OCI-LY7 (cell line): ENCODE measurements at regions not wholly inside any gene's neighbourhood (a gene's known extent, or its start where the extent isn't known, plus 50 kb on each side); places are given as distances from the start of the nearest gene placed in this dataset.

ENCODE experiments used
- BruUV-seq: library from RNA; stranded (reverse); fragments of 400-500 nt; replicated peaks from 2 replicates; lab custom pipeline; 2021; lab: Mats Ljungman, UMichigan
- CTCF ChIA-PET: fragments of 300-600 bp; sonication (Branson Sonifier 250); formaldehyde crosslinking; loops from one replicate; lab custom pipeline; 2022; ENCODE audit warnings: antibody characterized with exemption; ENCODE audit not compliant: unreplicated experiment; lab: Charles Lee
- POLR2A ChIA-PET: fragments of 300-600 bp; sonication (Branson Sonifier 250); formaldehyde crosslinking; loops from one replicate; lab custom pipeline; 2022; ENCODE audit warnings: antibody characterized with exemption; lab: Charles Lee
- DNase-seq: peaks from one replicate; pipeline ENCODE4 v3.0.0-alpha.2; 2015; ENCODE audit warnings: low spot score
- H2AFZ ChIP-seq: fragments of 200-600 bp; sonication (generic), shearing (Covaris generic); 2 replicates; pipeline ENCODE4 v1.6.1; 2014; ENCODE audit warnings: mild to moderate bottlenecking, antibody characterized with exemption, low read length, moderate library complexity
- H3K27ac ChIP-seq: fragments of 200-600 bp; sonication (generic); 2 replicates; pipeline ENCODE4 v1.5.1; 2014; ENCODE audit warnings: mixed run types, low read depth, mild to moderate bottlenecking, moderate library complexity, low read length, inconsistent platforms; ENCODE audit not compliant: poor library complexity, severe bottlenecking
- H3K36me3 ChIP-seq: fragments of 200-600 bp; sonication (generic); 2 replicates; pipeline ENCODE4 v1.6.1; 2014; ENCODE audit warnings: mild to moderate bottlenecking, antibody characterized with exemption, low read length, moderate library complexity, mixed read lengths; ENCODE audit not compliant: insufficient read depth
- H3K4me1 ChIP-seq: fragments of 200-600 bp; sonication (generic); 2 replicates; pipeline ENCODE4 v1.5.1; 2014; ENCODE audit warnings: mild to moderate bottlenecking, low read length; ENCODE audit not compliant: insufficient read depth, poor library complexity, severe bottlenecking
- H3K4me2 ChIP-seq: fragments of 200-600 bp; sonication (generic); 2 replicates; pipeline ENCODE4 v1.6.1; 2014; ENCODE audit warnings: mild to moderate bottlenecking, low read length
- H3K4me3 ChIP-seq: fragments of 200-600 bp; sonication (generic); 2 replicates; pipeline ENCODE4 v1.5.1; 2014; ENCODE audit warnings: mild to moderate bottlenecking, low read depth, low read length; ENCODE audit not compliant: poor library complexity, severe bottlenecking
- H3K79me2 ChIP-seq: fragments of 200-600 bp; sonication (generic); 2 replicates; pipeline ENCODE4 v1.6.1; 2016; ENCODE audit warnings: low read depth, mild to moderate bottlenecking, low read length, moderate library complexity, mixed read lengths; ENCODE audit not compliant: insufficient read depth
- H3K9me2 ChIP-seq: fragments of 200-600 bp; sonication (generic); 2 replicates; pipeline ENCODE4 v1.6.1; 2016; ENCODE audit warnings: mild to moderate bottlenecking, low read length, mixed read lengths; ENCODE audit not compliant: insufficient read depth
- H3K9me3 ChIP-seq: fragments of 200-600 bp; sonication (generic); 2 replicates; pipeline ENCODE4 v1.6.1; 2014; ENCODE audit warnings: mild to moderate bottlenecking, mixed run types, low read length, mixed read lengths
- H4K20me1 ChIP-seq: fragments of 200-600 bp; sonication (generic); 2 replicates; pipeline ENCODE4 v1.6.1; 2014; ENCODE audit warnings: mild to moderate bottlenecking, antibody characterized with exemption, low read length, moderate library complexity, mixed read lengths; ENCODE audit not compliant: insufficient read depth
- EZH2phosphoT487 ChIP-seq: fragments of 200-600 bp; sonication (generic); IDR thresholded peaks from 2 replicates; pipeline ENCODE4 v1.6.1; 2018; ENCODE audit warnings: low read depth, borderline replicate concordance, mild to moderate bottlenecking, mixed run types, antibody characterized with exemption, low read length, moderate library complexity, mixed read lengths
- intact Hi-C: fragments of 100-400 bp; cut with micrococcal nuclease; formaldehyde crosslinking; loops from one replicate; pipeline ENCODE4 v1.10.0; 2022; ENCODE audit not compliant: unreplicated experiment
- TF ChIP-seq, protein P1 (sequence below): fragments of 200-600 bp; sonication (generic); conservative IDR thresholded peaks from 2 replicates; pipeline ENCODE4 v1.5.1; 2014; ENCODE audit warnings: mild to moderate bottlenecking, antibody characterized with exemption, low read length, moderate library complexity, mixed read lengths

DNA sequence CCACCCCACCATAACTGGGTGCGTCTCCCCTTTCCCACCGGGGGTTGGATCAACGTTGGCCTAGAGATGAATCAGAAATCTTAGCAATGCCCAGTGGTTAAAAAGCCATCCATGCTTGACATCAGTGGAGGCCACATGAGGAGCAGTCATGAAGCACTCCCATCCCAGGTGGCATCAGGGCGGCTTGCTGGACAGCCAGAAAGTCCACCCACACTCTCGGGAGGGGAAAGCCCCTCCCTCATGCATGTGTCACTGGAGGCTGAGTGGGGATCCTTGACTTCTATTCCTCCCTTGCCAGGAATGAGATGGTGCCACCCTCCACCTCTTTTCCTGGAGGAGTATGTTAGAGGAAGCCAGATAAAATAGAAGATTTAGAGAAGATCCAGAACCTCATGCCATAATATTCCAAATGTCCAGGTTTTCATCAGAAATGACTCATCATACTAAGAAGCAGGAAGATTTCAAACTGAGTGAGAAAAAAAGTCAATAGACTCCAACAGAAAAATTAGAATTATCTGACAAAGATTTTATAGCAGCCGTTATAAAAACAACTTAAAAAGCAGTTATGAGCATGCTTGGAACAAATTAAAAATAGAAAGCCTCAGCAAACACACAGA is 507.1 kb upstream of the ID2 start:
- Histone ChIP-seq H3K9me2 (peaks cover 7% of the 10 kb centered on the region; the same call in 1 of the 2 replicates), H3K36me3 (no peaks in the 10 kb centered on the region; the same call in 1 of the 2 replicates), H3K9me3 (peaks cover 15% of the 10 kb centered on the region; the same call in 1 of the 2 replicates), H3K4me3 (no peak overlapping the region), H3K79me2 (no peaks in the 10 kb centered on the region), H3K4me2 (no peak overlapping the region), H4K20me1 (no peaks in the 10 kb centered on the region), H3K4me1 (peaks cover 3% of the 10 kb centered on the region), H3K27ac (no peak overlapping the region), H2AFZ (no peak overlapping the region)
- no TSS peak for BruUV-seq
- TF ChIP-seq, protein P1, sequence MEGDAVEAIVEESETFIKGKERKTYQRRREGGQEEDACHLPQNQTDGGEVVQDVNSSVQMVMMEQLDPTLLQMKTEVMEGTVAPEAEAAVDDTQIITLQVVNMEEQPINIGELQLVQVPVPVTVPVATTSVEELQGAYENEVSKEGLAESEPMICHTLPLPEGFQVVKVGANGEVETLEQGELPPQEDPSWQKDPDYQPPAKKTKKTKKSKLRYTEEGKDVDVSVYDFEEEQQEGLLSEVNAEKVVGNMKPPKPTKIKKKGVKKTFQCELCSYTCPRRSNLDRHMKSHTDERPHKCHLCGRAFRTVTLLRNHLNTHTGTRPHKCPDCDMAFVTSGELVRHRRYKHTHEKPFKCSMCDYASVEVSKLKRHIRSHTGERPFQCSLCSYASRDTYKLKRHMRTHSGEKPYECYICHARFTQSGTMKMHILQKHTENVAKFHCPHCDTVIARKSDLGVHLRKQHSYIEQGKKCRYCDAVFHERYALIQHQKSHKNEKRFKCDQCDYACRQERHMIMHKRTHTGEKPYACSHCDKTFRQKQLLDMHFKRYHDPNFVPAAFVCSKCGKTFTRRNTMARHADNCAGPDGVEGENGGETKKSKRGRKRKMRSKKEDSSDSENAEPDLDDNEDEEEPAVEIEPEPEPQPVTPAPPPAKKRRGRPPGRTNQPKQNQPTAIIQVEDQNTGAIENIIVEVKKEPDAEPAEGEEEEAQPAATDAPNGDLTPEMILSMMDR: no peak
- no peak for TF ChIP-seq EZH2phosphoT487
- intact Hi-C loops: no loop called here
- DNase-seq: no peak
- ChIA-PET POLR2A (no interaction called here), CTCF (interaction anchor here (0.5 kb wide), 1 partner anchor 896 kb away, joined by 3 read pairs; no protein-coding TSS in a partner anchor)

DNA sequence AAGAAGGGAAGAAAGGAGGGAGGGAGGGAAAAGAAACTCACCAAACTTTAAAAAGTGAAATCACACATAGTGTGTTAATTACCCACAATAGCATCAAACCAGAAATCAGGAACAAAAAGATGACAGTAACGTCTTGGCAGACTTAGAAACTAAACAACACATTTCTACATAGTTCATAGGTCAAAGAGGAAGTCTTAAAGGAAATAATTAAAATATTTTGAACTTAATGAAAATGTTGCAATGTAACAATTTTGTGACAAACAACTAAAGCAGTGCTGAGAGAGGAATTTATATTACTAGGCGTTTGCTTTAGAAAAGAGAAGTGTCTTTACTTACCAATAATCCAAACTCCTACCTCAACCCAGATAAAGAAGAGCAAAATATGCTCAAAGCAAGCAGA is 505.0 kb upstream of the ID2 start:
- DNase-seq: no peak
- Histone ChIP-seq H3K9me2 (peaks cover 7% of the 10 kb centered on the region; the same call in 1 of the 2 replicates), H3K36me3 (no peaks in the 10 kb centered on the region; the same call in 1 of the 2 replicates), H3K79me2 (no peaks in the 10 kb centered on the region), H3K27ac (no peak overlapping the region), H3K4me1 (peaks cover 3% of the 10 kb centered on the region), H3K9me3 (peaks cover 16% of the 10 kb centered on the region; the same call in 1 of the 2 replicates), H3K4me2 (no peak overlapping the region), H4K20me1 (no peaks in the 10 kb centered on the region), H2AFZ (peak overlapping the region; percentile 17), H3K4me3 (no peak overlapping the region)
- BruUV-seq: no TSS peak
- CTCF ChIA-PET: no interaction called here
- POLR2A ChIA-PET: interaction anchor here (0.7 to 1.3 kb wide), 2 partner anchors 8 to 160 kb away, joined by 3 to 5 read pairs; no protein-coding TSS in a partner anchor
- intact Hi-C loops: no loop called here
- no peak for TF ChIP-seq EZH2phosphoT487
- TF ChIP-seq, protein P1: no peak

DNA sequence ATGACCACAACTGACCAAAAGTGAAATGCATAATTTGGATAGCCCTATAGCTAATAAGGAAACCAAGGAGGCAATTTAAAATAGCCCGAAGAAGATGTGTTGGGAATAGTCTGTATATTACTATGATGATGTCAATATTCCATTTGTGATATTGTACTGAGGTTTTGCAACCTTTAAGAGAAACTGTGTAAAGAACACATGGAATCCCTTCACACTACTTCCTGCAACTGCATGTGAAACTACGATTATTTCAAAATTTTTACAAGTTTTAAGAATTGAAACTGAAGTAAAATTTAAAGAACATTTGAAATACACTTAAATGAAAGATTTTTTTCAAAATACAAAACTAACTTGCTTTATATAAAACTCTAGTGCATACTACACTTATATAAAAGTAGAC is 504.3 kb upstream of the ID2 start:
- H3K36me3 ChIP-seq: no peaks in the 10 kb centered on the region; the same call in 1 of the 2 replicates
- no peak overlapping the region for H3K4me2 ChIP-seq
- no peaks in the 10 kb centered on the region for H3K79me2 ChIP-seq
- peaks cover 3% of the 10 kb centered on the region for H3K4me1 ChIP-seq
- TF ChIP-seq EZH2phosphoT487: no peak
- TF ChIP-seq, protein P1: no peak
- H4K20me1 ChIP-seq: no peaks in the 10 kb centered on the region
- peak overlapping the region; percentile 17; the same call in 1 of the 2 replicates for H2AFZ ChIP-seq
- no TSS peak for BruUV-seq
- peaks cover 16% of the 10 kb centered on the region; the same call in 1 of the 2 replicates for H3K9me3 ChIP-seq
- DNase-seq: no peak
- no peak overlapping the region for H3K27ac ChIP-seq
- intact Hi-C loops: no loop called here
- CTCF ChIA-PET: no interaction called here
- POLR2A ChIA-PET: interaction anchor here (0.7 to 1.3 kb wide), 2 partner anchors 9 to 160 kb away, joined by 3 to 5 read pairs; no protein-coding TSS in a partner anchor
- H3K4me3 ChIP-seq: no peak overlapping the region
- peaks cover 7% of the 10 kb centered on the region; the same call in 1 of the 2 replicates for H3K9me2 ChIP-seq
